EH (cell line): ENCODE measurements at regions not wholly inside any gene's neighbourhood (a gene's known extent, or its start where the extent isn't known, plus 50 kb on each side); places are given as distances from the start of the nearest gene placed in this dataset.
"Not testable (repeated sequence)": the region's sequence is repeated elsewhere in the genome, so short reads cannot be mapped to it uniquely, and the experiment has no call there.

ENCODE experiments used
- DNase-seq: peaks from one replicate; pipeline ENCODE4 v3.0.0-alpha.2; 2015; ENCODE audit warnings: low read depth

DNA sequence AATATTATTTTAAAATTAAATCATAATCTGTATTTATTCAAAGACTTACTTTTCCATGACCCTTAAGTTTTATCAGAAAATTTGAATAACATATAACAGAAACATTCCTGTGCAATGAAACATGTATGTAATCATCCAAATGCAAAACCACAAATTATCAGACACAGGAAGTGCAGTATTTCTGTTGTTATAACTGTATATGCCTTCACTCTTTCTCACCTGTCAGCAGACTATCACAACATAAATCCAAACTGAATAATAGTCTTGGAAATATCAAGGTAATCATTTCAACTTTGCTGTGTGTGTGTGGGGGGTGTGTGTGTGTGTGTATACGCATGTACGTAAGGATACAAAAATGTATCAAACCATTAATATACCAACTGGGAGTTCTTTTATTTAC is 285.9 kb downstream of the SLC7A11 start:
- DNase-seq, result peak; percentile 19

- DNase-seq, result no peak
Observed at GRCh38 chr4:137955595-137955994, 286.6 kb downstream of the SLC7A11 start.

DNA sequence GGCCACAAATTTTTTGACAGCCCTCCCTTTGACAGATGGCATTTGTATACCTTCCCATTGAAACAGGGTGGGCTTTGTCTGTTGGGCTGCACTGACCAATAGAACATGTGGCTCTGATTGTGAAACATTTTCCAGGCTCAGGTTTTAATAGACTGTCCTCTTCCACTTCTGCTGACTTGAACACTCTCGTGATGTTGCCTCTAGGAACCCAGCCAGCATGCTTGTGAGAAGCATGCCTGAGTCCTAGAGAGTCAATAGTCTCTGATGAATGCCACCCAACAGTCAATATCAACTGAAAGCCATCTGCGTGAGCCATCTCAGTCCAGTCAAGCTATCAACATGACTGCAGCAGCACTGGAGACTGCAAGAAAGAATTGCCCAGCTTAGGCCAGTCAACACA is 290.0 kb downstream of the SLC7A11 start:
- DNase-seq, result peak; percentile 24

- DNase-seq, result no peak
Observed at GRCh38 chr4:137950286-137950685, 291.9 kb downstream of the SLC7A11 start.

- peak; percentile 61 for DNase-seq
Observed at GRCh38 chr4:137949746-137950145, 292.4 kb downstream of the SLC7A11 start.

DNA sequence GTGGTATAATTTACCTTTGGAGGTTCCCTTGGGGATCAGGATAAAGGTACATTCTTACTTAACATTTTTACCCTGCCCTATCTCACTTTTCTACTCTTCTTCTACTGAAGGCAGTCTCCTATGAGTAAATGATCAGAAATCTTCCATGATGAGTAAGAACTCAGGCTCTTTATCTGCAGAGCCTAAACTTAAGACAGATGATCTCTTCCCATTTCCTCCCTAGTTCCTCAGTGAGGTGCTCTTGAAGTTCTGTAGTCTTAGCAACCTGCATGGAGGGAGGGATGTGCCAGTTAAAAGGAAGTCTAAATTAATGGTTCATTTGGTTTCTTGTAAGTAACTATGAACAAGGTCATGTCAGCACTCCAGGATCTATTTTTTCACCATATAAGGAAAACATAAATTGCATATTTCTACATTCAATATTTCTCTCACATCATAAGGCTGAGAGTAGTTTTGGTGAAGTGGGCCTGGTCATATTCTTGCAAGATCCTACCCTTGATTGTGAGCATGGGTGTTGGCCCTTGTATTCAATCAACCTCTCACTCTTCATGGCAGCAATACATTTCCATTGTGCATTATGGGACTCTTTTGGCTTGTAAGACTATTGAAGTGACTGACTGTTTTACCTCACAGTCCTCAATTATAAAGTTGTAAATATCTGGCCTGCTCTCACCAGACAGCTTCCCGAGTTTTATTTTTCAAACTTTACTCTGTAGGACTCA is 295.5 kb downstream of the SLC7A11 start:
- peak; percentile 54 for DNase-seq

GRCh38 chr4:137942815-137943214 is 299.3 kb downstream of the SLC7A11 start:
- DNase-seq, result not testable (repeated sequence)

- not testable (repeated sequence) for DNase-seq
Observed at GRCh38 chr4:137942015-137942515, 300.1 kb downstream of the SLC7A11 start.

- DNase-seq, result no peak
Observed at GRCh38 chr4:137934911-137935310, 307.2 kb downstream of the SLC7A11 start.

DNA sequence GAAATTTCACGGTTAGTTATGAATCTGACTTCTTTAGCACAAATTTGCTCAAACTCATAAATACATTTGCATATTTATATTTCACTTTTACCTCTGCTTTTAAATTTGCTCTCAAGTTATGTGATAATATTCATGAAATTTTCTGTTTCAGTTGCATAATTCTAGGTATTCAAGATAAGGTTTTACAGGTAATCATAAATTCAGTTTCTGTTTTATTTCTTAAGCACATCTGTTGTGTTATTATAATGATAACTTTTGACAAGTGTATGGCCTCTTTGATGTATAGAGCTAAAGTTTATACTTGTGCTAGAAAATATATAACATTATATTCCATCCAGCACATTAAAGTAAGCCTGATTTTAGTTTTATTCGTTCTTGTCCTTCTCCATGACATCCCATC is 308.1 kb downstream of the SLC7A11 start:
- DNase-seq, result no peak

DNA sequence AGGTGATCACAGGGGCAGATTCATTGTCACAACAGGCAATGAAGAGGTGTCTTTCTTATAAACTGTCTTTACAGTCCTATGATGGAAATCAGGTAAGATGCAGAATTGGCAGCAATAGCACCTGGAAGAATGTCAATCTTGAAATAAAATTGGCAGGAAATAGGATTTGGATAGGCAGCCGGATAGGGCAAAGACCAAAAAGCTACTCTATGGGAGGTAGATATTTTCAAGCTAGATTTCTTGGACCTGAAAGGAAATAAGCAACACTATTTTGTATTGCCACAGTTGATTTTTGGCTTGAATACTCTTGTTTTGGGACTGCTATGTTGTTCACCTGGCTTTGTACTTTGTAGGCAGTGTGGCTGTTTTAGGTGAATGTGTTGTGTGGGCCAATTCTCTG is 314.2 kb downstream of the SLC7A11 start:
- DNase-seq, result no peak

GRCh38 chr4:137923494-137923893 is 318.7 kb downstream of the SLC7A11 start:
- DNase-seq, result no peak

GRCh38 chr4:137922721-137923120 is 319.4 kb downstream of the SLC7A11 start:
- DNase-seq, result no peak

GRCh38 chr4:137909529-137910309 is 332.4 kb downstream of the SLC7A11 start:
- DNase-seq, result peak; percentile 3

DNA sequence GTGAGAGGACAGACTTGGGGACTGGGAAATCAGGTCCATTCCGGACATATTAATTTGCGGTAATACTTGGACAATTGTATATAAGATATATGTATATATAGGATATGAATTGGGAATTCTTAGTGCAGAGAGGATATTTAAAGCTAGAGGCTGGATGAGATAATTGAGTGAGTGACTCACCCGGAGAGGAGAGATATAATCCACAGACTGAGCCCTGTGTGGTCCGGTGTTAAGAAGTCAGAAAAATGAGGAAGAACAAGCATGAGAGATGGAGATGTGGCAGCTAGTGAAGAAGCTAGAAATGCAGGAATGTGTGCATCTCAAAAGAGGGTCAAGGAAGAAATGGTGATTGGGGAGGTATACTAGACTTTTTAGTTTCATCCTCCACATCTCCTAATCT is 336.2 kb downstream of the SLC7A11 start:
- peak; percentile 58 for DNase-seq

- no peak for DNase-seq
Observed at GRCh38 chr4:137901114-137901513, 341.0 kb downstream of the SLC7A11 start.

GRCh38 chr4:137896221-137896737 is 345.9 kb downstream of the SLC7A11 start:
- peak; percentile 15 for DNase-seq

GRCh38 chr4:137895515-137895914 is 346.6 kb downstream of the SLC7A11 start:
- DNase-seq, result not testable (repeated sequence)

DNA sequence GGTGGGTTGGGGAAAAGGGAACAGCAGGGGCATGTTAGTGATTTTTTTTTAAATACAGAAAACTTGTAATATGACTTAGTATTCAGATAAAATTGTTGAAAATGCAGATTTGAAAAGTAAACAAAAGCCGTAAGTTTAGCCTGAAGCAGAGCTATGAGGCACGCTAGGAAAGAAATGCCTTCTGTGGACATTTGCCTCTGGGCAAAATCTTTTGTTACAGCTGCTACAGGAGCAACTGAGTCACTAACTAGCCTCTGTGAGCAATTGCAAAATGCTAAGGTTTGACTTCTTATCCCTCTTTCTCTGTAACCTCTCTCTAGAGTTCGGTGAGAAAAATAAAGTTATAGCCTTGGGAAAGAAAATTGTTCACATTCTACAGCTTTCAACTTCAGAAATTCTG is 350.0 kb downstream of the SLC7A11 start:
- peak; percentile 64 for DNase-seq

GRCh38 chr4:137890812-137891211 is 351.3 kb downstream of the SLC7A11 start:
- DNase-seq, result no peak

GRCh38 chr4:137881641-137882040 is 349.3 kb upstream of the PCDH18 start:
- DNase-seq, result no peak

GRCh38 chr4:137868067-137868466 is 335.8 kb upstream of the PCDH18 start:
- not testable (repeated sequence) for DNase-seq

DNA sequence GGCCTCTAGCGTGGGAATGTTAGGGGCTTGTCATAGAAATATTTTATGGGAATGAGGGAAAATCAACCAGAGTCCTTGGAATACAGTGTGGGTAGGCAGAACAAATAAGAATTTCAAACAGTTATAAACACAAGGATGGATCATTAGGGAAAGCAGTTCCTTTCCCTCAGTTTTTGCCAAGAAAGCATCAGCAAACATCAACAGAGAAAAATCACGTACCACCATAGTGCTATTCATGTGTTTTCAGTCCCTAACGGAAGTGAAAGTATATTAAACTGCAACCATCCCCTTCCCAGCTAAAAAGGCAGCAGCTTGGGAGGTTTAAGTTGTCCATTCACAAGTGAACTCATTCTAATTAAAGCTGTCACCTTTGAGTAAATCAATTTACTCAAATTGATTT is 334.4 kb upstream of the PCDH18 start:
- no peak for DNase-seq
